Spinal cord (tissue), 9 donors: ENCODE measurements at regions not wholly inside any gene's neighbourhood (a gene's known extent, or its start where the extent isn't known, plus 50 kb on each side); places are given as distances from the start of the nearest gene placed in this dataset.
A peak's percentile ranks its signal among the peaks of the same experiment; 100 is the strongest.
"Not testable (repeated sequence)": the region's sequence is repeated elsewhere in the genome, so short reads cannot be mapped to it uniquely, and the experiment has no call there.

ENCODE experiments used
- DNase-seq, 6 donors: peaks; one replicate each; pipeline versions ENCODE4 v3.0.0 to v3.0.0-alpha.2; 2013 to 2015; ENCODE audit warnings: low spot score in 6 of 6, low read depth in 4 of 6
- H3K27ac ChIP-seq: one replicate; pipeline ENCODE4 v1.5.1; 2013; ENCODE audit warnings: low read depth, low read length, control low read depth
- H3K27me3 ChIP-seq: one replicate; pipeline ENCODE4 v1.6.1; 2013; ENCODE audit warnings: low read length; ENCODE audit not compliant: control insufficient read depth, insufficient read depth
- H3K36me3 ChIP-seq: one replicate; pipeline ENCODE4 v1.6.1; 2013; ENCODE audit warnings: low read length; ENCODE audit not compliant: control insufficient read depth, insufficient read depth
- H3K4me1 ChIP-seq: one replicate; pipeline ENCODE4 v1.6.1; 2013; ENCODE audit warnings: low read length; ENCODE audit not compliant: control insufficient read depth, insufficient read depth
- H3K4me3 ChIP-seq: one replicate; pipeline ENCODE4 v1.5.1; 2013; ENCODE audit warnings: low read depth, low read length, control low read depth
- H3K9me3 ChIP-seq: one replicate; pipeline ENCODE4 v1.6.1; 2013; ENCODE audit warnings: low read length; ENCODE audit not compliant: control insufficient read depth, insufficient read depth
- WGBS: methylation state at CpG from one replicate; pipeline ENCODE4 v1.1.5; 2013; ENCODE audit warnings: missing lambda C conversion rate; ENCODE audit not compliant: insufficient coverage; 5-methylcytosine and 5-hydroxymethylcytosine counted together
- donor health status: healthy.

- peaks cover 5% of the 10 kb centered on the region for H3K4me1 ChIP-seq
- no peak overlapping the region for H3K4me3 ChIP-seq
- no peak overlapping the region for H3K27ac ChIP-seq
- no peaks in the 10 kb centered on the region for H3K36me3 ChIP-seq
- WGBS: 90% methylated on average over 3 of the region's 4 CpGs
- H3K9me3 ChIP-seq: no peaks in the 10 kb centered on the region
- H3K27me3 ChIP-seq: peaks cover 2% of the 10 kb centered on the region
- DNase-seq: no peak
These were observed 162.6 kb downstream of the PRKX start for GRCh38 chrX:3550871-3551270.

GRCh38 chrX:3550160-3550751 is 163.2 kb downstream of the PRKX start:
- WGBS: 81% methylated on average over 4 of the region's 8 CpGs

GRCh38 chrX:3549411-3549911 is 164.0 kb downstream of the PRKX start:
- peaks cover 5% of the 10 kb centered on the region for H3K4me1 ChIP-seq
- WGBS: 64% methylated on average over 10 of the region's 13 CpGs
- H3K27me3 ChIP-seq: peaks cover 2% of the 10 kb centered on the region
- DNase-seq: peak in 3 of 6 donors; percentile 1 to 30 (median 22)
- H3K36me3 ChIP-seq: no peaks in the 10 kb centered on the region
- H3K9me3 ChIP-seq: no peaks in the 10 kb centered on the region
- no peak overlapping the region for H3K4me3 ChIP-seq
- H3K27ac ChIP-seq: no peak overlapping the region

More at GRCh38 chrX:3550160-3550751, 163.2 kb downstream of the PRKX start:
- DNase-seq: no peak
- Histone ChIP-seq H3K4me1 (peaks cover 5% of the 10 kb centered on the region), H3K27me3 (peaks cover 2% of the 10 kb centered on the region), H3K9me3 (no peaks in the 10 kb centered on the region), H3K27ac (no peak overlapping the region), H3K36me3 (no peaks in the 10 kb centered on the region), H3K4me3 (no peak overlapping the region)

- no peak overlapping the region for H3K4me3 ChIP-seq
- DNase-seq: peak in 4 of 6 donors; percentile 28 to 85 (median 56)
- H3K27ac ChIP-seq: no peak overlapping the region
- peaks cover 2% of the 10 kb centered on the region for H3K27me3 ChIP-seq
- WGBS: 70% methylated on average over 4 of the region's 15 CpGs
- H3K9me3 ChIP-seq: no peaks in the 10 kb centered on the region
- H3K36me3 ChIP-seq: no peaks in the 10 kb centered on the region
- peaks cover 5% of the 10 kb centered on the region for H3K4me1 ChIP-seq
These were observed 164.6 kb downstream of the PRKX start for GRCh38 chrX:3548765-3549391.

- DNase-seq: peak in 2 of 6 donors; percentile 4 to 8
- Histone ChIP-seq H3K27me3 (peaks cover 2% of the 10 kb centered on the region), H3K36me3 (no peaks in the 10 kb centered on the region), H3K9me3 (no peaks in the 10 kb centered on the region), H3K4me3 (no peak overlapping the region), H3K27ac (no peak overlapping the region), H3K4me1 (peaks cover 5% of the 10 kb centered on the region)
- WGBS: 78% methylated on average over 5 of the region's 5 CpGs
These were observed 167.5 kb downstream of the PRKX start for GRCh38 chrX:3545901-3546300.

- Histone ChIP-seq H3K4me1 (no peaks in the 10 kb centered on the region), H3K4me3 (no peak overlapping the region), H3K27ac (no peak overlapping the region), H3K9me3 (no peaks in the 10 kb centered on the region), H3K36me3 (no peaks in the 10 kb centered on the region), H3K27me3 (no peaks in the 10 kb centered on the region)
- DNase-seq: no peak
- no CpG with 5 or more reads among the region's 2 CpGs for WGBS
These were observed 172.1 kb downstream of the PRKX start for GRCh38 chrX:3541336-3541735.

GRCh38 chrX:3540105-3540504 is 173.3 kb downstream of the PRKX start:
- WGBS: 98% methylated on average over 4 of the region's 7 CpGs
- Histone ChIP-seq H3K9me3 (no peaks in the 10 kb centered on the region), H3K27me3 (no peaks in the 10 kb centered on the region), H3K4me3 (no peak overlapping the region), H3K36me3 (no peaks in the 10 kb centered on the region), H3K4me1 (no peaks in the 10 kb centered on the region), H3K27ac (no peak overlapping the region)
- no peak for DNase-seq

GRCh38 chrX:3532581-3533085 is 180.8 kb downstream of the PRKX start:
- no peaks in the 10 kb centered on the region for H3K9me3 ChIP-seq
- H3K4me1 ChIP-seq: no peaks in the 10 kb centered on the region
- H3K27ac ChIP-seq: no peak overlapping the region
- H3K4me3 ChIP-seq: no peak overlapping the region
- no peaks in the 10 kb centered on the region for H3K27me3 ChIP-seq
- no CpG with 5 or more reads among the region's 3 CpGs for WGBS
- no peak for DNase-seq
- no peaks in the 10 kb centered on the region for H3K36me3 ChIP-seq

- not testable (repeated sequence) for DNase-seq, H3K27me3 ChIP-seq, H3K4me1 ChIP-seq, H3K4me3 ChIP-seq, H3K36me3 ChIP-seq, H3K27ac ChIP-seq, H3K9me3 ChIP-seq
- WGBS: no CpG with 5 or more reads among the region's 3 CpGs
These were observed 182.0 kb downstream of the PRKX start for GRCh38 chrX:3531435-3531834.
